Choroid plexus epithelial cell (primary cell): ENCODE measurements at regions not wholly inside any gene's neighbourhood (a gene's known extent, or its start where the extent isn't known, plus 50 kb on each side); places are given as distances from the start of the nearest gene placed in this dataset.
"Not testable (repeated sequence)": the region's sequence is repeated elsewhere in the genome, so short reads cannot be mapped to it uniquely, and the experiment has no call there.

Experiments
- DNase-seq: peaks from one replicate; pipeline ENCODE4 v3.0.0-alpha.2; 2010; ENCODE audit warnings: low read depth
- H3K4me3 ChIP-seq: 2 replicates; pipeline ENCODE4 v1.5.1; 2011; ENCODE audit warnings: low read depth, mild to moderate bottlenecking, control low read depth, low read length, moderate library complexity
- TF ChIP-seq, protein P1 (sequence below): conservative IDR thresholded peaks from 2 replicates; pipeline ENCODE4 v1.5.1; 2011; ENCODE audit warnings: low read depth, mild to moderate bottlenecking, control low read depth, inconsistent platforms, low read length, moderate library complexity

DNA sequence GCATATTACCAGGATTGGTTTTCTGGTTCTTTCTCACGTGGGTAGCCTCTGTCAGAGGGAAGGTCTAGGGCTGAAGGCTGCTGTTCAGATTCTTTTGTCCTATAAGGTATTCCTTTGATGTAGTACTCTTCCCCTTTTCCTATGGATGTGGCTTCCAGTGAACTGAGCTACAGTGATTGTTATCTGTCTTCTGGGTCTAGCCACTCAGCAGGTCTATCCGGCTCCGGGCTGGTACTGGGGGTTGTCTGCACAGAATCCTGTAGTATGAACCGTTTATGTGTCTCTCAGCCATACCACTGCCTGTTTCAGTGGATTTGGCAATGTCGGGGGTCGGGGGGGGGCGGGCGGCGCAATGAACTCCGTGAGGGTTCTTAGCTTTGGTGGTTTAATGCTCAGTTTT lies 84.5 kb upstream of the C10orf90 start:
- H3K4me3 ChIP-seq, result no peak overlapping the region
- DNase-seq, result no peak
- TF ChIP-seq, protein P1, sequence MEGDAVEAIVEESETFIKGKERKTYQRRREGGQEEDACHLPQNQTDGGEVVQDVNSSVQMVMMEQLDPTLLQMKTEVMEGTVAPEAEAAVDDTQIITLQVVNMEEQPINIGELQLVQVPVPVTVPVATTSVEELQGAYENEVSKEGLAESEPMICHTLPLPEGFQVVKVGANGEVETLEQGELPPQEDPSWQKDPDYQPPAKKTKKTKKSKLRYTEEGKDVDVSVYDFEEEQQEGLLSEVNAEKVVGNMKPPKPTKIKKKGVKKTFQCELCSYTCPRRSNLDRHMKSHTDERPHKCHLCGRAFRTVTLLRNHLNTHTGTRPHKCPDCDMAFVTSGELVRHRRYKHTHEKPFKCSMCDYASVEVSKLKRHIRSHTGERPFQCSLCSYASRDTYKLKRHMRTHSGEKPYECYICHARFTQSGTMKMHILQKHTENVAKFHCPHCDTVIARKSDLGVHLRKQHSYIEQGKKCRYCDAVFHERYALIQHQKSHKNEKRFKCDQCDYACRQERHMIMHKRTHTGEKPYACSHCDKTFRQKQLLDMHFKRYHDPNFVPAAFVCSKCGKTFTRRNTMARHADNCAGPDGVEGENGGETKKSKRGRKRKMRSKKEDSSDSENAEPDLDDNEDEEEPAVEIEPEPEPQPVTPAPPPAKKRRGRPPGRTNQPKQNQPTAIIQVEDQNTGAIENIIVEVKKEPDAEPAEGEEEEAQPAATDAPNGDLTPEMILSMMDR, result no peak

DNA sequence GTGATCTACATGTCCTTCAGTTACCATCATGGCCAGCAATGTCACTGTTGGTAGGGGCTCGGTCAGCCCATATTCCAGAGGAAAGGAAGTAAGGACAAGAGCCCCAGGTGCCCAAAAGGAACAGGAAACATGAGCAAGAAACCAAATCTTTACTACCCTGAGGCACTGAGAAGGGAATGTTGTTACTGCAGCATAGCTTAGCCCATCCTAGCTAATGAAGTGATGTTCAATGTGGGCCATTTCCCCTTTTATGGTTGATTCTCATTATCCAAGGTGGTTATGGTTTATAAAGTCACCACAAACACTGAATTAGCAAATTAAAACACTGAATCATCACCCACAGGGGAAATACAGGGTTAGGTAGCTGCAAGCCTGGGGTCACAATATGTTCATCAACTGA lies 88.4 kb upstream of the C10orf90 start:
- no peak overlapping the region for H3K4me3 ChIP-seq
- no peak for DNase-seq
- TF ChIP-seq, protein P1, result no peak

DNA sequence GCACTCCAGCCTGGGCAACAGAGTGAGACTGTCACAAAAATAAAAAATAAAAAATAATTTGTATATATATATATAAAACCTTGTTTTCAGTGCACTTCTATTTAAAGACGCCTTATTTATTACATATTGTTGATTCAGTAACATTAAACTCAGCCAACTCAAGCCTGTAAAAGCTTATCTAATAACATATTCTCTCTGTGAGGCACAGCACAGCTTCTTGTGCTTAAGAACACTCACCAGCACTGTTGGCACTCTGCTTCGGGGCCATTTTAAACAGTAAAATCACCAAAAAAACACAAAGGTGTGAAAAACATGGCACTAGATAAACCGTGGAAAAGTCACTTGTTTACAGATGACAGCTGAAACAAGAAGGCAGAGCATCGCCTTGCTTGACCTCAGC lies 89.0 kb upstream of the C10orf90 start:
- TF ChIP-seq, protein P1, result no peak
- no peak for DNase-seq
- no peak overlapping the region for H3K4me3 ChIP-seq

DNA sequence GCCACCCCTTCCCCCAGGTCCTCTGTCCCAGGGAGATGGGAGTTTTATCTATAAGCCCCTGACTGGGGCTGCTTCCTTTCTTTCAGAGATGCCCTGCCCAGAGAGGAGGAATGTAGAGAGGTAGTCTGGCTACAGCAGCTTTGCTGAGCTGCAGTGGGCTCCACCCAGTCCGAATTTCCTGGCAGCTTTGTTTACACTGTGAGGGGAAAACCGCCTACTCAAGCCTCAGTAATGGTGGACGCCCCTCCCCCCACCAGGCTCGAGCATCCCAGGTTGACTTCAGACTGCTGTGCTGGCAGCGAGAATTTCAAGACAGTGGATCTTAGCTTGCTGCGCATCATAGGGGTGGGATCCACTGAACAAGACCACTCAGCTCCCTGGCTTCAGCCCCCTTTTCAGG lies 96.2 kb upstream of the C10orf90 start:
- H3K4me3 ChIP-seq, DNase-seq: not testable (repeated sequence)

DNA sequence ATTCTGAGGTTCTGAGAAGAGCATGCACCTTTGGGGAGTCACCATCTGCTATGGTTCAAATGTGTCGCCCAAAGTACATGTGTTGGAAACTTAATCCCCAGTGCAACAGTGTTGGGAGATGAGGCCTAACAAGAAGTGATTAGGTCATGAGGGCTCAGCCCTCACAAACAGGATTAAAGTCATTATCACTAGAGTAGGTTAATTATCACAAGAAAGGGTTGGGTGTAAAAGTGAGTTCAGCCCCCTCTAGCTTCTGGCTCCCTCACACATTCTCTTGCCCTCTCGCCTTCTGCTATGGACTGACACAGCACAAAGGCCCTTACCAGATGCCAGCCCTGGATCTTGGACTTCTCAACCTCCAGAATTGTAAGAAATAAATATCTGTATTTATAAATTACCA lies 100.3 kb upstream of the C10orf90 start:
- TF ChIP-seq, protein P1, result no peak
- no peak for DNase-seq
- no peak overlapping the region for H3K4me3 ChIP-seq

DNA sequence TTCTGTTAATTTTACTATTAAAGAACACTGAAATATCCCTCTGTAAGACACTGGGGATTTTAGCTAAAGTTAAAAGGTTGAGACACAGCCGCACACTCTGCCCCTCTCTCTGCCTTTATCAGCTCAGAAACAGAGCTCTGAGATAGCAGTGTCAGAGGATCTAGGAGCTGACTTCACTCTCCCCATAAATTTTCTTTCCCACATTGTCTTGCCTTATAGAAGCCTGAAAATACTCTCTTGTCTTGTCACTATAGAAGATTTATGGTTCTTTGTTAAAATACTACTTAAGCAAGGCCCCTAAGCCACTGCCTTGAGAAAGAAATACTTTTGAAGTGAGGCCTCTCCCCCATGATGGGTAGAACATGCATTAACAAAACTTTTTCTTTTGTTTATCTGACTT lies 105.7 kb upstream of the C10orf90 start:
- DNase-seq, result no peak
- TF ChIP-seq, protein P1, result no peak
- no peak overlapping the region for H3K4me3 ChIP-seq

DNA sequence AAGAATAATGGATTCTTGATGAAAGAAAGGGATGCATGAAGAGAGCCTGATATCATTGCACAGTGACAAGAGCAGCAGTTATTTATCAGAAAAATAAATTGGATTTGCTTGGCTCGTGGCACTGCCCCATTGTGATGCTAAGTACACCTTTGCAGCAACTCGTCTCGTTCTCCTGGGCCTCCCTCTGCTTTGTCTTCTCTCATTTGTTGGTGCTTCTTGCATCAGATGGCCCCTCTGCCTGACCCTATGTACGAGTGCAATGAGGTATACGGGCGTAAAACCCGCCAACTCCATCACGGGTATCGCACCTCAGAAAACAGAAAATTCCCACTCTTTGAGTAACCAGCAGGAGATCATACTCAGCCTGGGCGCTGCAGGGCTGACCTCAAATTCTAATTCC lies 107.2 kb upstream of the C10orf90 start:
- TF ChIP-seq, protein P1, result no peak
- no peak for DNase-seq
- H3K4me3 ChIP-seq, result no peak overlapping the region
